Uterus (tissue), 2 donors: ENCODE measurements at regions not wholly inside any gene's neighbourhood (a gene's known extent, or its start where the extent isn't known, plus 50 kb on each side); places are given as distances from the start of the nearest gene placed in this dataset.

Experiments used
- POLR2A ChIP-seq, 2 donors: fragments of 450-650 bp; IDR thresholded peaks; one replicate each; pipeline ENCODE4 v1.6.1; 2016; ENCODE audit warnings: antibody characterized with exemption in 2 of 2, mild to moderate bottlenecking in 1 of 2, moderate library complexity in 1 of 2
- TF ChIP-seq, protein P1 (sequence below), 4 experiments: fragments of 200-600 bp in 2 of 4; fragments of 450-650 bp in 2 of 4; sonication (generic) in 2 of 4; IDR thresholded peaks; one replicate each; pipeline ENCODE4 v1.5.1; 2016 to 2019; ENCODE audit warnings: antibody characterized with exemption in 4 of 4, mild to moderate bottlenecking in 2 of 4, moderate library complexity in 1 of 4

DNA sequence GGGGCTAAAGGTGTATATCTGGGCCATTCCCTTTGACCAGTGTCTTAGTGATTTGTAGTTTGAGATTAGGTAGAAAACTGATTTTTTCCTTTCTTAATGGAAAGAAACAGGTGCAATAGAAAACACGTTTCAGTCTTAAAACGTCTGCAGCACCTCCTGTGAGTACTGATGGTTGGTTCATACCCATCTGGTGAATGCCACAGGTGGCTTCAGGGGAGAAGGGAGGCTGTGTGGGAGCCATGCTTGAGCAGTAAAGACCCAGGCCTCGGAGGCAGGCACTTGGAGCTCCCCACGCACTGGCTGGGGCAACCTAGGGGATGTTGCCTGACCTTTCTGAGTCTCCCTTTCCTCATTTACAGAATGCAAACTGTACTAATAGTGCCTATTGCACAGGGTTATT, 171.5 kb upstream of the GRB10 start:
- no peak for TF ChIP-seq POLR2A (IDR thresholded peaks at IDR 0.05)
- TF ChIP-seq, protein P1, sequence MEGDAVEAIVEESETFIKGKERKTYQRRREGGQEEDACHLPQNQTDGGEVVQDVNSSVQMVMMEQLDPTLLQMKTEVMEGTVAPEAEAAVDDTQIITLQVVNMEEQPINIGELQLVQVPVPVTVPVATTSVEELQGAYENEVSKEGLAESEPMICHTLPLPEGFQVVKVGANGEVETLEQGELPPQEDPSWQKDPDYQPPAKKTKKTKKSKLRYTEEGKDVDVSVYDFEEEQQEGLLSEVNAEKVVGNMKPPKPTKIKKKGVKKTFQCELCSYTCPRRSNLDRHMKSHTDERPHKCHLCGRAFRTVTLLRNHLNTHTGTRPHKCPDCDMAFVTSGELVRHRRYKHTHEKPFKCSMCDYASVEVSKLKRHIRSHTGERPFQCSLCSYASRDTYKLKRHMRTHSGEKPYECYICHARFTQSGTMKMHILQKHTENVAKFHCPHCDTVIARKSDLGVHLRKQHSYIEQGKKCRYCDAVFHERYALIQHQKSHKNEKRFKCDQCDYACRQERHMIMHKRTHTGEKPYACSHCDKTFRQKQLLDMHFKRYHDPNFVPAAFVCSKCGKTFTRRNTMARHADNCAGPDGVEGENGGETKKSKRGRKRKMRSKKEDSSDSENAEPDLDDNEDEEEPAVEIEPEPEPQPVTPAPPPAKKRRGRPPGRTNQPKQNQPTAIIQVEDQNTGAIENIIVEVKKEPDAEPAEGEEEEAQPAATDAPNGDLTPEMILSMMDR (IDR thresholded peaks at IDR 0.05): no peak
